ENCODE measurements at regions not wholly inside any gene's neighbourhood (a gene's known extent, or its start where the extent isn't known, plus 50 kb on each side); places are given as distances from the start of the nearest gene placed in this dataset.

DNA sequence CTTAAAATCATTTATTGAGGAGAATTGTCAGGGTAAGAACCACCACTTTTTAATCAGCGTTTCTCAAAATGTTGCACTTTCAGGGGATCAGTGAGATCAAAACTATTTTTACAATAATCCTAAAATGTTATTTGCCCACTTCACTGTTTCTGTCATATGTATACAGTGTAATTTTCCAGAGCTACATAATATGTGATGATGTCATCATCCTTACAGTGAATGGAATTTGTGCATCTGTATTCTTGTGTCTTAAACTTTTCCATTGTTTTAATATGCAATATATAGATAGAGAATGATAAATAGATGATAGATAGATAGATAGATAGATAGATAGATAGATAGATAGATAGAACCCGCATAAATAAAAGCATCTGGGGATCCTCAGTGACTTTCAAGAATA is 518.0 kb downstream of the ADCYAP1 start:
- no peak for TF ChIP-seq EZH2 (IDR thresholded peaks at IDR 0.05; ENCODE audit: insufficient read depth, poor library complexity, severe bottlenecking)
- no peak for TF ChIP-seq EZH2phosphoT487 (IDR thresholded peaks at IDR 0.05; ENCODE audit: insufficient read depth, low read depth)
